Neutrophil (primary cell): ENCODE measurements at regions not wholly inside any gene's neighbourhood (a gene's known extent, or its start where the extent isn't known, plus 50 kb on each side); places are given as distances from the start of the nearest gene placed in this dataset.

Experiments used
- H3K27ac ChIP-seq: fragments of 200-600 bp; sonication (generic); 2 replicates; pipeline ENCODE4 v1.5.1; 2016; ENCODE audit warnings: mild to moderate bottlenecking, moderate library complexity
- H3K27me3 ChIP-seq: fragments of 200-600 bp; sonication (generic); 2 replicates; pipeline ENCODE4 v1.6.0; 2016; ENCODE audit warnings: mild to moderate bottlenecking
- H3K36me3 ChIP-seq: fragments of 200-600 bp; sonication (generic); 2 replicates; pipeline ENCODE4 v1.5.1; 2017
- H3K4me1 ChIP-seq, 2 experiments: fragments of 200-600 bp in 1 of 2; sonication (generic) in 1 of 2; 1 replicate in 1 of 2; 2 replicates in 1 of 2; pipeline versions ENCODE4 v1.5.1 to v1.6.1; 2013 to 2016; ENCODE audit warnings: low read depth in 1 of 2, low read length in 1 of 2, mild to moderate bottlenecking in 1 of 2, moderate library complexity in 1 of 2; ENCODE audit not compliant: control insufficient read depth in 1 of 2, insufficient read depth in 1 of 2
- H3K4me3 ChIP-seq, 2 experiments: fragments of 200-600 bp in 1 of 2; sonication (generic) in 1 of 2; 1 replicate in 1 of 2; 2 replicates in 1 of 2; pipeline ENCODE4 v1.5.1; 2013 to 2016; ENCODE audit warnings: low read depth in 1 of 2, low read length in 1 of 2, mild to moderate bottlenecking in 1 of 2, moderate library complexity in 1 of 2
- H3K9me3 ChIP-seq: fragments of 200-600 bp; sonication (generic); 2 replicates; pipeline ENCODE4 v1.5.1; 2016
- TF ChIP-seq, protein P1 (sequence below): fragments of 200-600 bp; sonication (generic); IDR thresholded peaks from 2 replicates; pipeline ENCODE4 v1.5.1; 2016; ENCODE audit warnings: antibody characterized with exemption

DNA sequence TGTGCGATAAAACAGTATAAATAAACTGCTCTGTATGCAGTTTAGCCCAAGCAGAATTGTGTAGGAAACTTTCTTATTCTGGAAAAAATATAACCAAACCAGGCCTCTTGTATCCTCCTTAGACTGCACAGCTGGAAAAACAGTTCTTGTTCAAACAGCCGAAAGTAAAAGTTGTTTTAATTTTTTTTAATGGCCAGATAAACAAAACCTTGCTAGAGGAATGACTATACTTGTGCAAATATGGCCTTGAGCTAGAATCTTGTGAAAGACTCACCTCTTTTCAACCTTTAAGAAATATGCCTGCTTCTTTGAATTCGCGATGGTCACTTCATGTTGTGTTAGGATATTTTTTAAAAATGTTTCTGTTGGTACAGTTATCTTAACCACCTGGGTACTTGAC, 114.5 kb upstream of the MAF start:
- Histone ChIP-seq H3K9me3 (no peaks in the 10 kb centered on the region), H3K27ac (no peak overlapping the region), H3K27me3 (no peaks in the 10 kb centered on the region), H3K4me3 (no peak overlapping the region), H3K36me3 (no peaks in the 10 kb centered on the region), H3K4me1 (no peaks in the 10 kb centered on the region)
- TF ChIP-seq, protein P1, sequence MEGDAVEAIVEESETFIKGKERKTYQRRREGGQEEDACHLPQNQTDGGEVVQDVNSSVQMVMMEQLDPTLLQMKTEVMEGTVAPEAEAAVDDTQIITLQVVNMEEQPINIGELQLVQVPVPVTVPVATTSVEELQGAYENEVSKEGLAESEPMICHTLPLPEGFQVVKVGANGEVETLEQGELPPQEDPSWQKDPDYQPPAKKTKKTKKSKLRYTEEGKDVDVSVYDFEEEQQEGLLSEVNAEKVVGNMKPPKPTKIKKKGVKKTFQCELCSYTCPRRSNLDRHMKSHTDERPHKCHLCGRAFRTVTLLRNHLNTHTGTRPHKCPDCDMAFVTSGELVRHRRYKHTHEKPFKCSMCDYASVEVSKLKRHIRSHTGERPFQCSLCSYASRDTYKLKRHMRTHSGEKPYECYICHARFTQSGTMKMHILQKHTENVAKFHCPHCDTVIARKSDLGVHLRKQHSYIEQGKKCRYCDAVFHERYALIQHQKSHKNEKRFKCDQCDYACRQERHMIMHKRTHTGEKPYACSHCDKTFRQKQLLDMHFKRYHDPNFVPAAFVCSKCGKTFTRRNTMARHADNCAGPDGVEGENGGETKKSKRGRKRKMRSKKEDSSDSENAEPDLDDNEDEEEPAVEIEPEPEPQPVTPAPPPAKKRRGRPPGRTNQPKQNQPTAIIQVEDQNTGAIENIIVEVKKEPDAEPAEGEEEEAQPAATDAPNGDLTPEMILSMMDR, result no peak

DNA sequence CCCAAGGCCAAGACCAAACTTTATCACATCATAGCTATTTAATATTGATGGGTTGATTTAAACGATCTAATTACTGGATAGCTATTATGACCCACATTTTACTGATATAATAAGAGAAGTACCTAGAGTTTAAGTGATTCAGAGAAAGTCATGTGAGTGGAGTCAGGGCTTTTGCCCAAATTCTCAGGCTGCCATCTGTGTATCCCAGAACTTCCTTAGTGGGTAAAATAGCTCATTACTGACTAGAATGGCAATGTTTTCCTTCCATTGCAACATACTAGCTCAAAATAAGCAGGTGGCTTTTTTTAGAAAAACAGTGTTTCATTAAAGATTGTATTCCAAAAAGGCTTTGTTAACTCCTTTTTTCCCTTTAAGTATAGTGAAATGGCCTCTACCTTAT, 113.9 kb upstream of the MAF start:
- H3K27ac ChIP-seq, result no peak overlapping the region
- TF ChIP-seq, protein P1, result no peak
- no peaks in the 10 kb centered on the region for H3K9me3 ChIP-seq
- no peak overlapping the region for H3K4me3 ChIP-seq
- no peaks in the 10 kb centered on the region for H3K36me3 ChIP-seq
- H3K27me3 ChIP-seq, result no peaks in the 10 kb centered on the region
- no peaks in the 10 kb centered on the region for H3K4me1 ChIP-seq

DNA sequence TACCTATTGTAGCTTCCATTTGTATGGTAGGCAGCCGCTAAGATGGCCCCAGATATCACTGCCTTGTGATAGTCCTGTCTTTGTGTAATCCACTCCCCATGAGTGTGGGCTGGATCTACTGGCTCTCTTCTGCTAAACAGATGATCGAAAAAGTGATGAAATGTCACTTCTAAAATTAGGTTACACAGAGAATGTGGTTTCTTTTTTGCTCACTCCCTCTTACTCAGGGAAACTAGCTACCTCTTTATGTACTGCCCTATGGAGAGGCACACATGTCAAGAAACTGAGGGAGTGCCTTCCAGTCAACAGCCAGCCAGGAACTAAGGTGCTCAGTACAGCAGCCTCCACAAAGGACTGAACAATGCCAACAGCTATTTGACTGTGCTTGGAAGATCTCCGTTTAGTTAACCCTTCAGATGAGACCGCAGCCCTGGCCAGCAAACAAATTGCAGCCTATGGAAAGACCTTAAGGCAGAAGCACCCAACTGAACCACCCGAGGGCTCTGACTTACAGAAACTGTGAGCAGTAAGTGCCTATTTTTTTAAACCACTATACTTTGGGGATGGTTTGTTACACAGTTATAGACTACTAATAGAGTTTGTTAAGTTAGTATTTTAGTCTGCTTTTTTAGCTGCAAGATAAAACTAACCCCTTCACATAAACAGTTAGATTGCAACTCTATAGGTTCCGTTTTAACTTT, 113.2 kb upstream of the MAF start:
- TF ChIP-seq, protein P1, result no peak
- H3K27me3 ChIP-seq, result no peaks in the 10 kb centered on the region
- no peaks in the 10 kb centered on the region for H3K36me3 ChIP-seq
- H3K9me3 ChIP-seq, result no peaks in the 10 kb centered on the region
- H3K4me1 ChIP-seq, result no peaks in the 10 kb centered on the region
- no peak overlapping the region for H3K27ac ChIP-seq
- no peak overlapping the region for H3K4me3 ChIP-seq

DNA sequence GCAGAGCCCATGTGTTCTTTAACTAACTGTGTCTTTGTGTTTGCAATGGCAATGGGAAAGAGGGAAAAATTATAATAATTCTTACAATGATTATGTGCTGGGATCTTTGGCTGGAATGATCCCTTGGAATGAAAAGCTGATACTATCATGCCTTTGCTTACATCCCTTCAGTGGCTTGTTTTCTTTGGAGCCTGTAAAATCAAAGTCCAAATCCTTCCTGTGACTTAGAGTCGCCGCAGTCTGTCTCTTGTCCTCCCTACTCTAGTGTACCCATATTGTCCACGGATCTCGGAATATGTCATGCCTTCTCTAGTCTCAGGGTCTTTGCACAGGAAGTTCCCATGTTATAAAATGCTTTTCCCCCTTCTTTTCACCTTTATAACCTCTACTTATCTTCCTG, 111.7 kb upstream of the MAF start:
- no peaks in the 10 kb centered on the region for H3K36me3 ChIP-seq
- H3K4me1 ChIP-seq, result no peaks in the 10 kb centered on the region
- H3K4me3 ChIP-seq, result no peak overlapping the region

DNA sequence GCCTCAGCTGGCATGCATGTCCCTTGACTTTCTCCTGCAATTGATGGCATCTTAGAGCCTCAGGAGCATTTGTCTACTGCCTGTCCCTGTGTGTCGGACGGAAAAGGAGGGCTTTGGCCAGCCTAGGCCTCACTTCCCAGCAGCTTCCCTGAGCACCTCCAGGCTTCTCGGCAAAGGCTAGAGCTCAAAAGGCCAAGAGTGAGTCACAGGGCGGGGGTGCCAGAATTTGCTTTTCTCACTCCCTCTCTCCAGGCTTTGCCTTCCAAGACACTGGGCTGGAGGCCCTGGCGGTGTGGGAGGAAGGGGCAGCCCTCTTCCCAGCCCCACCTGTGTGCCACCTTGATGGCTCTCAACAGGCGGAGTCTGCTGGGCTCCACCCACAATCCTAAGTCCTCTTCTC, 107.3 kb upstream of the MAF start:
- no peaks in the 10 kb centered on the region for H3K9me3 ChIP-seq
- H3K4me3 ChIP-seq, result no peak overlapping the region
- TF ChIP-seq, protein P1, result no peak
- H3K36me3 ChIP-seq, result no peaks in the 10 kb centered on the region
- no peak overlapping the region for H3K27ac ChIP-seq
- no peaks in the 10 kb centered on the region for H3K27me3 ChIP-seq
- H3K4me1 ChIP-seq, result no peaks in the 10 kb centered on the region

More for the DNA sequence above, 111.7 kb upstream of the MAF start:
- Histone ChIP-seq H3K27ac (no peak overlapping the region), H3K9me3 (no peaks in the 10 kb centered on the region), H3K27me3 (no peaks in the 10 kb centered on the region)
- TF ChIP-seq, protein P1, result no peak
